ENCODE measurements at regions not wholly inside any gene's neighbourhood (a gene's known extent, or its start where the extent isn't known, plus 50 kb on each side); places are given as distances from the start of the nearest gene placed in this dataset.

DNA sequence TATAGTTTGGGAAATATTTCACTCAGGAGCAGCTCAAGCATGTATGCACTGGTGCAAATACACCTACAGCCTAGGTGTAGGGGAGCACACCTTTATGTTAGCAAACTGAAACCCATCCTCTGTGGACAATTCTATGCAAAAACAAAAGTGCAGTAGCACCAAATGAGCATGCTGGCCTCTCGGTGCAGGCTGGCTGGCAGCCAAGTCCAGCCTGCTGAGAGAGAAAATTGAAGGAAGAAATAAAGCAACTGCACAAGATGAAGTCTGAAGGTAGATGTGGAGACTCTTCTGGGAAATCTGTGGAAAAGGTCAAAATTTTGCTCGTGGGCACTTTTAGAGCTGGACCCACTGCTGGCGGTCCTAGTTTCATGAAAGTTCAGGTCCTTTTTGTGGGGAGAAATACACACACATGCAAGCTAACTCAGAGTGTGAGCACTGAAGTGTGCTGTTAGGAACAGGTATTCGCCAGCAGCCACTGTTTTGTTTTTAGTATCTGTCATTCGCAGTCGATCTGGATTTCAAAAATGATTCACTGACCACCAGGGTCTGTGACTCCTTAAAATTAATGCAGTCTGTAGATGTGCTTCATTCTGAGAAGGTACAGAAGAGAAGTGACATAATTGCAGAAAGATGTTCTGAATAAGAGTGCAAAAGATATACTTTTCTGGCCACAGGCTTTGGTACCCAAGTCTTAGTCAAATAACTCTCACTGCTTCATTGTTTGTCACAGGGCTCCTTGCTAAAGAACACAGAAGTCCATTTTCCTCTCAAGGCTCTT, 281.7 kb downstream of the PARP8 start (continued):
- TF ChIP-seq, protein P1, sequence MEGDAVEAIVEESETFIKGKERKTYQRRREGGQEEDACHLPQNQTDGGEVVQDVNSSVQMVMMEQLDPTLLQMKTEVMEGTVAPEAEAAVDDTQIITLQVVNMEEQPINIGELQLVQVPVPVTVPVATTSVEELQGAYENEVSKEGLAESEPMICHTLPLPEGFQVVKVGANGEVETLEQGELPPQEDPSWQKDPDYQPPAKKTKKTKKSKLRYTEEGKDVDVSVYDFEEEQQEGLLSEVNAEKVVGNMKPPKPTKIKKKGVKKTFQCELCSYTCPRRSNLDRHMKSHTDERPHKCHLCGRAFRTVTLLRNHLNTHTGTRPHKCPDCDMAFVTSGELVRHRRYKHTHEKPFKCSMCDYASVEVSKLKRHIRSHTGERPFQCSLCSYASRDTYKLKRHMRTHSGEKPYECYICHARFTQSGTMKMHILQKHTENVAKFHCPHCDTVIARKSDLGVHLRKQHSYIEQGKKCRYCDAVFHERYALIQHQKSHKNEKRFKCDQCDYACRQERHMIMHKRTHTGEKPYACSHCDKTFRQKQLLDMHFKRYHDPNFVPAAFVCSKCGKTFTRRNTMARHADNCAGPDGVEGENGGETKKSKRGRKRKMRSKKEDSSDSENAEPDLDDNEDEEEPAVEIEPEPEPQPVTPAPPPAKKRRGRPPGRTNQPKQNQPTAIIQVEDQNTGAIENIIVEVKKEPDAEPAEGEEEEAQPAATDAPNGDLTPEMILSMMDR (conservative IDR thresholded peaks at IDR 0.05; ENCODE audit: low read depth in 2 of 2) = no peak
- no peak for TF ChIP-seq NANOG (IDR thresholded peaks at IDR 0.05; ENCODE audit: borderline replicate concordance)

DNA sequence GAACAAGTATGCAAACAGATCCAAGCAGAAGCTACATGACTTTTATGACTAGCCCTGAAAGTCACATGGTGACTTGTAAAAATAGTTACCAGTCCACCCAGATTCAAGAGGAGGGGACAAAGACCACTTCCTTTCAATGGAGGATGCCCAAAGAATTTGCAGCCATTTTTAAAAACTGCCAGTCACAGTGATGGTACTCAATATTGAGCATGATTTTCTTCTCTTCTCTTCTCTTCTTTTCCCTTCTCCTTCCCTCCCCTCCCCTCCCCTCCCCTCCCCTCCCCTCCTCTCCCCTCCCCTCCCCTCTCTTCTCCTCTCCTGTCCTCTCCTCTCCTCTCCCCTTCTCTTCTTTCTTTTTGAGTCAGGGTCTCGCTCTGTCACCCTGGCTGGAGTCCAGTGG, 286.9 kb downstream of the PARP8 start:
- no peaks in the 10 kb centered on the region for H3K4me1 ChIP-seq (ENCODE audit: insufficient read depth)
- H3K4me1 Mint-ChIP-seq = no peaks in the 10 kb centered on the region
- no peak overlapping the region for H3K27ac ChIP-seq (ENCODE audit: low read depth)
- H3K27me3 Mint-ChIP-seq (ENCODE audit: insufficient read depth, low read depth, poor library complexity) = no peaks in the 10 kb centered on the region
- H4K20me1 ChIP-seq (replicated peaks; ENCODE audit: insufficient read depth) = no peaks in the 10 kb centered on the region
- no peaks in the 10 kb centered on the region for H3K79me2 ChIP-seq (replicated peaks; ENCODE audit: insufficient read depth)
- H3K4me2 ChIP-seq = no peak overlapping the region
- no peak overlapping the region for H3K27ac Mint-ChIP-seq
- no peaks in the 10 kb centered on the region for H3K36me3 ChIP-seq (ENCODE audit: insufficient read depth)
- ATAC-seq (no peak), DNase-seq (ENCODE audit: low spot score) (no peak)
- H3K36me3 Mint-ChIP-seq (ENCODE audit: low read depth) = no peaks in the 10 kb centered on the region
- no peaks in the 10 kb centered on the region for H3K27me3 ChIP-seq (ENCODE audit: insufficient read depth)
- no peaks in the 10 kb centered on the region for H3K9me3 Mint-ChIP-seq
- H3F3A ChIP-seq (replicated peaks; ENCODE audit: low read depth) = no peaks in the 10 kb centered on the region
- no peak overlapping the region for H3K4me3 ChIP-seq
- no peak overlapping the region for H3K4me3 Mint-ChIP-seq
- TF ChIP-seq CREB1 (CRISPR knock-in tag; IDR thresholded peaks at IDR 0.05; ENCODE audit: low read depth) (no peak), POLR2AphosphoS5 (IDR thresholded peaks at IDR 0.05; ENCODE audit: low read depth) (no peak), NANOG (IDR thresholded peaks at IDR 0.05; ENCODE audit: borderline replicate concordance) (no peak), STAT1 (IDR thresholded peaks at IDR 0.05; ENCODE audit: unreplicated experiment) (no peak), EZH2 (IDR thresholded peaks at IDR 0.05; ENCODE audit: low read depth, unreplicated experiment) (no peak), ZNF331 (CRISPR knock-in tag; IDR thresholded peaks at IDR 0.05; ENCODE audit: low read depth) (no peak), EZH2phosphoT487 (IDR thresholded peaks at IDR 0.05; ENCODE audit: unreplicated experiment) (no peak)
- TF ChIP-seq, protein P2, sequence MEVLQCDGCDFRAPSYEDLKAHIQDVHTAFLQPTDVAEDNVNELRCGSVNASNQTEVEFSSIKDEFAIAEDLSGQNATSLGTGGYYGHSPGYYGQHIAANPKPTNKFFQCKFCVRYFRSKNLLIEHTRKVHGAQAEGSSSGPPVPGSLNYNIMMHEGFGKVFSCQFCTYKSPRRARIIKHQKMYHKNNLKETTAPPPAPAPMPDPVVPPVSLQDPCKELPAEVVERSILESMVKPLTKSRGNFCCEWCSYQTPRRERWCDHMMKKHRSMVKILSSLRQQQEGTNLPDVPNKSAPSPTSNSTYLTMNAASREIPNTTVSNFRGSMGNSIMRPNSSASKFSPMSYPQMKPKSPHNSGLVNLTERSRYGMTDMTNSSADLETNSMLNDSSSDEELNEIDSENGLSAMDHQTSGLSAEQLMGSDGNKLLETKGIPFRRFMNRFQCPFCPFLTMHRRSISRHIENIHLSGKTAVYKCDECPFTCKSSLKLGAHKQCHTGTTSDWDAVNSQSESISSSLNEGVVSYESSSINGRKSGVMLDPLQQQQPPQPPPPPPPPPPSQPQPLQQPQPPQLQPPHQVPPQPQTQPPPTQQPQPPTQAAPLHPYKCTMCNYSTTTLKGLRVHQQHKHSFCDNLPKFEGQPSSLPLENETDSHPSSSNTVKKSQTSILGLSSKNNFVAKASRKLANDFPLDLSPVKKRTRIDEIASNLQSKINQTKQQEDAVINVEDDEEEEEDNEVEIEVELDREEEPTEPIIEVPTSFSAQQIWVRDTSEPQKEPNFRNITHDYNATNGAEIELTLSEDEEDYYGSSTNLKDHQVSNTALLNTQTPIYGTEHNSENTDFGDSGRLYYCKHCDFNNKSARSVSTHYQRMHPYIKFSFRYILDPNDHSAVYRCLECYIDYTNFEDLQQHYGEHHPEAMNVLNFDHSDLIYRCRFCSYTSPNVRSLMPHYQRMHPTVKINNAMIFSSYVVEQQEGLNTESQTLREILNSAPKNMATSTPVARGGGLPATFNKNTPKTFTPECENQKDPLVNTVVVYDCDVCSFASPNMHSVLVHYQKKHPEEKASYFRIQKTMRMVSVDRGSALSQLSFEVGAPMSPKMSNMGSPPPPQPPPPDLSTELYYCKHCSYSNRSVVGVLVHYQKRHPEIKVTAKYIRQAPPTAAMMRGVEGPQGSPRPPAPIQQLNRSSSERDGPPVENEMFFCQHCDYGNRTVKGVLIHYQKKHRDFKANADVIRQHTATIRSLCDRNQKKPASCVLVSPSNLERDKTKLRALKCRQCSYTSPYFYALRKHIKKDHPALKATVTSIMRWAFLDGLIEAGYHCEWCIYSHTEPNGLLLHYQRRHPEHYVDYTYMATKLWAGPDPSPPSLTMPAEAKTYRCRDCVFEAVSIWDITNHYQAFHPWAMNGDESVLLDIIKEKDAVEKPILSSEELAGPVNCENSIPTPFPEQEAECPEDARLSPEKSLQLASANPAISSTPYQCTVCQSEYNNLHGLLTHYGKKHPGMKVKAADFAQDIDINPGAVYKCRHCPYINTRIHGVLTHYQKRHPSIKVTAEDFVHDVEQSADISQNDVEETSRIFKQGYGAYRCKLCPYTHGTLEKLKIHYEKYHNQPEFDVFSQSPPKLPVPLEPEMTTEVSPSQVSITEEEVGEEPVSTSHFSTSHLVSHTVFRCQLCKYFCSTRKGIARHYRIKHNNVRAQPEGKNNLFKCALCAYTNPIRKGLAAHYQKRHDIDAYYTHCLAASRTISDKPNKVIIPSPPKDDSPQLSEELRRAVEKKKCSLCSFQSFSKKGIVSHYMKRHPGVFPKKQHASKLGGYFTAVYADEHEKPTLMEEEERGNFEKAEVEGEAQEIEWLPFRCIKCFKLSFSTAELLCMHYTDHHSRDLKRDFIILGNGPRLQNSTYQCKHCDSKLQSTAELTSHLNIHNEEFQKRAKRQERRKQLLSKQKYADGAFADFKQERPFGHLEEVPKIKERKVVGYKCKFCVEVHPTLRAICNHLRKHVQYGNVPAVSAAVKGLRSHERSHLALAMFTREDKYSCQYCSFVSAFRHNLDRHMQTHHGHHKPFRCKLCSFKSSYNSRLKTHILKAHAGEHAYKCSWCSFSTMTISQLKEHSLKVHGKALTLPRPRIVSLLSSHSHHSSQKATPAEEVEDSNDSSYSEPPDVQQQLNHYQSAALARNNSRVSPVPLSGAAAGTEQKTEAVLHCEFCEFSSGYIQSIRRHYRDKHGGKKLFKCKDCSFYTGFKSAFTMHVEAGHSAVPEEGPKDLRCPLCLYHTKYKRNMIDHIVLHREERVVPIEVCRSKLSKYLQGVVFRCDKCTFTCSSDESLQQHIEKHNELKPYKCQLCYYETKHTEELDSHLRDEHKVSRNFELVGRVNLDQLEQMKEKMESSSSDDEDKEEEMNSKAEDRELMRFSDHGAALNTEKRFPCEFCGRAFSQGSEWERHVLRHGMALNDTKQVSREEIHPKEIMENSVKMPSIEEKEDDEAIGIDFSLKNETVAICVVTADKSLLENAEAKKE (CRISPR knock-in tag; IDR thresholded peaks at IDR 0.05) = no peak
- TF ChIP-seq, protein P3, sequence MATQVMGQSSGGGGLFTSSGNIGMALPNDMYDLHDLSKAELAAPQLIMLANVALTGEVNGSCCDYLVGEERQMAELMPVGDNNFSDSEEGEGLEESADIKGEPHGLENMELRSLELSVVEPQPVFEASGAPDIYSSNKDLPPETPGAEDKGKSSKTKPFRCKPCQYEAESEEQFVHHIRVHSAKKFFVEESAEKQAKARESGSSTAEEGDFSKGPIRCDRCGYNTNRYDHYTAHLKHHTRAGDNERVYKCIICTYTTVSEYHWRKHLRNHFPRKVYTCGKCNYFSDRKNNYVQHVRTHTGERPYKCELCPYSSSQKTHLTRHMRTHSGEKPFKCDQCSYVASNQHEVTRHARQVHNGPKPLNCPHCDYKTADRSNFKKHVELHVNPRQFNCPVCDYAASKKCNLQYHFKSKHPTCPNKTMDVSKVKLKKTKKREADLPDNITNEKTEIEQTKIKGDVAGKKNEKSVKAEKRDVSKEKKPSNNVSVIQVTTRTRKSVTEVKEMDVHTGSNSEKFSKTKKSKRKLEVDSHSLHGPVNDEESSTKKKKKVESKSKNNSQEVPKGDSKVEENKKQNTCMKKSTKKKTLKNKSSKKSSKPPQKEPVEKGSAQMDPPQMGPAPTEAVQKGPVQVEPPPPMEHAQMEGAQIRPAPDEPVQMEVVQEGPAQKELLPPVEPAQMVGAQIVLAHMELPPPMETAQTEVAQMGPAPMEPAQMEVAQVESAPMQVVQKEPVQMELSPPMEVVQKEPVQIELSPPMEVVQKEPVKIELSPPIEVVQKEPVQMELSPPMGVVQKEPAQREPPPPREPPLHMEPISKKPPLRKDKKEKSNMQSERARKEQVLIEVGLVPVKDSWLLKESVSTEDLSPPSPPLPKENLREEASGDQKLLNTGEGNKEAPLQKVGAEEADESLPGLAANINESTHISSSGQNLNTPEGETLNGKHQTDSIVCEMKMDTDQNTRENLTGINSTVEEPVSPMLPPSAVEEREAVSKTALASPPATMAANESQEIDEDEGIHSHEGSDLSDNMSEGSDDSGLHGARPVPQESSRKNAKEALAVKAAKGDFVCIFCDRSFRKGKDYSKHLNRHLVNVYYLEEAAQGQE (IDR thresholded peaks at IDR 0.05; ENCODE audit: unreplicated experiment) = no peak
- TF ChIP-seq, protein P1 (conservative IDR thresholded peaks at IDR 0.05; ENCODE audit: low read depth in 2 of 2) = no peak
- no peaks in the 10 kb centered on the region for H3K9me2 ChIP-seq (ENCODE audit: insufficient read depth)
- no peak overlapping the region for H2AFZ ChIP-seq

Measured in GM23338 (cell line).